HG03108 (cell line): ENCODE measurements at regions not wholly inside any gene's neighbourhood (a gene's known extent, or its start where the extent isn't known, plus 50 kb on each side); places are given as distances from the start of the nearest gene placed in this dataset.

Source experiments
- ATAC-seq: cut with Tn5 transposase; IDR thresholded peaks from one replicate; pipeline ENCODE4 v1.9.1; 2021; ENCODE audit warnings: moderate library complexity; ENCODE audit not compliant: unreplicated experiment

- no peak for ATAC-seq
Observed at GRCh38 chr13:40483601-40484000, 182.8 kb downstream of the FOXO1 start.

DNA sequence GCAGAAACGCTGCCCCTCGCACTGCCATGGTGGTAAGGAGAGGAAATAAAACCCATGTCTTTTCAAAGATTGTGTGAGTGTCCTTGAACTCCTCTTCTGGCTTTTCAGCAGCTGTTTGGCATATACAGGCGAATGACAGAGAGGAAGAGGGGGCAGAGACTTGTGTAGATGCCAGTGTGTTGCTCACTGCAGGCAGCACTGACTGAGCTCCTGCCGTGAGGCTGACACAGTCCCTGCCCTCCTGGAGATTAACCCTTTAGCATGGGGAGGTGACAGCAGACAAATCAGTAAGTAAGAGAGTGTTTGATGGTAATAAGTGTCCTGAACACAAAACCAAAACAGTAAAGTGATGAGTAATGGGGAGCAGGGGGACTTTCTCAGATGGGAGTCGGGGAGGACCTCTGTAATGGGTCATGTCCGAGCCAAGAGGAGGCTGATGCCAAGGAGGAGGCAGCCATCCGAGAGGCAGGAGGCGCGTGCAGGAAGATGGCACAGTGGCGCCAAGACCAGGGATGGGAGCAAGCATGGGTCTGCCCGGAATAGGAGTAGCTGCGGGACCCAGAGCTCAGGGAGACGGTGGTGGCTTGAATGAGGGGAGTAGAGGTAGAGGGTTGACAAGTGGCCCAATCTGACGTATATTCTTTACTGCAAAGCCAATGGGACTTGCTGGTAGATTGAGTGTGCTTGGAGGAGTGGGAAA lies 182.2 kb downstream of the FOXO1 start:
- no peak for ATAC-seq

- no peak for ATAC-seq
Observed at GRCh38 chr13:40484974-40485373, 181.5 kb downstream of the FOXO1 start.

DNA sequence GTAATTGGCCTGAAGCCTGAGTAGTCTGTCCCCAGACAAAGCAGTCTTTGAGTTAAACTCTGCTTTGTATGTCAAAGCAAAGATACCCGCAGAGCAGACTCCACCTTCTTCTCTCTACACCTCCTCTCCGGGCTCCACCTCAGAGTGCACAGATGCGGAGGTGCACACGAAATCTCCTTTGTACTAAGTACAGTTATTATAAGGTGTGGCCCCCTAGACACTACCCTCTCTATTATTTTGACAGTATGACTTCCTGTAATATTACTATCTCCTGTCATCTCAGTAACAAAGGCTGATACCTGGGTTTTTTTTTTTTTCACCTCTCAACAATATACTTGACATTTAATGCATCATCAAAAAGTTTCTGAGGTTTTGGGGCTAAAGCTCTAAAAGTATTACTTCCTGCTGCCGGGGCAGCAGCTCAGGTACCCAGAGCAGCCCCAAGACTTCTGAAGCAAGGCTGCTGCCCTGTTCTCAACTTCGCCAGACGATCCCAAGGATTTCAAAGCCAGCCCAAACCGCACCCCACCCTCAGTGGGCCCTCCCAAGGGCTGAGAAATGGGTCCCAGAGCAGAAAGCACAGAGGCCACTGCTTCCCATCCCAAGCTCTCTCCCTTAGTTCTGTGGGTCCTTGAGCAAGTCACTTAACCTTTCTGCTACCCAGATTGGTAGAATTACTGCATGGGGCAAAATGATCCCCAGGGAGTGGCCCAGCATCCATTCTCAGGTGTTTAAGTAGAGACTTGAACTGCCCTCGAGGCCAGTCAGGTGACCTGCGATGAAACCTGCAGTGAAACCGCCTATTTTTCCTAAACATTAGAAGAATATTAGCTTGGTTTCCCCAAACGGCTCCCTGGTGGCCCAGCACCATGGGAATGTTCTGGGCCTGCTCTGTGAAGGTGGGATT lies 180.6 kb downstream of the FOXO1 start:
- peak; percentile 69 for ATAC-seq

DNA sequence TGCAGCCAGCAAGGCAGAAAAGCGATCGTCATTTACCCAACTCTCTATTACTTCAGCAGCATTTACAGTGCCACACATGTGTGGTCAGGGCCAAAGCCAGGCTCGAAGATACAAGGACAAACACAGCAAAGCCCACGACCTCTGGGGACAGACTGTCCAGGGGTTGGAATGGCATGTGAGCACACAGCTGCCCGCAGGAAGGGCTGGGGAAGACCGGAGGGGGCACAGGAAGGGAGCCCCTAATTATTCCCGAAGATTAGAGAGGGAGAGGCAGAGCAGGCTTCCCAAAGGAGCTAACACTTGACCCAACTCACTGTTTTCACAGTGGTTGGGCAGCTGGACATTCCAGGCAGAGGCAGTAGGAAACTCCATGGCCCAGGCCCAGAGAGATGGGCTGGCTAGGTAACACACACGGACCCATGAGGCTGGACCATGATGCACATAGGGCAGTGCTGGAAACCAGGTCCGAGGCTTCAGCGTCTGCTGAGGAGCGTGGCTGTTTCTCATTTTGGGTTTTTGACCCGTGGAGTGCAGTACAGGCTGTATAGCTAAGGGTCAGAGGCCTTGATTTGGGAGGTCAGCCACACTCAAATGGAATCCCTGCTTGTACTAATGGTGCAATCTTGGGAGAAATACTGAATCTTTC lies 179.8 kb downstream of the FOXO1 start:
- no peak for ATAC-seq

GRCh38 chr13:40488869-40489391 lies 177.5 kb downstream of the FOXO1 start:
- ATAC-seq: no peak

DNA sequence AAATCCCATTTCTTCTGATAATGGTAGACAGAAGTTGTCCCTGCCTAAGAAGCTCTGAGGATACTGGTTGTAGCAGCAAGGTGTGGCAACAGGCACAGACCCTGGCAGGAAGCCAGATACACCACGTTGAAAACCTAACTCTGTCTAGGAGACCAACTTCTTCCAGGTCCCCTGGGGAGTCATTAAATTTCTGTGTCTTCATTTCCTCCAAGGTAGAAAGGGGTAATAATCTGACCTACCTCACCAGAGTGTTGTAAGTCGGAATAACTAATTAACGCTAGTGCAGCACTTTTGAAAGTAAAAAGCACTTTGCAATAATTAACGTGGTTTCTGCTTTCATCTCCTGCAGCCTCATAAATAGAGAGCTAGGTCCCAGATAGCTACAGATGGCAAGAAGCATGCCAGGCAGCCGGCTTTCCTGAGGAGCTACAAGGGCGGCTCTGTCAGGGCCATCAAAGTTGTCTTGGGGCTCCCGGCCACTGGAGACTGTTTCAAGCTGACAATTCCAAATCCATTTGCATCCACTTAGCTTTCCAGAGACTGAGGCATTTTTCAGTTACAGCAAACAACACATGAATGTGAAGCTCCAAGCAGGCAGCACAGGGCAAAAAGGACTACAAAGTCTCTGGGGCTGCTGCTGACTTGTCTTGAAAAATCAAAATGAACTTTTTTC lies 176.2 kb downstream of the FOXO1 start:
- ATAC-seq: no peak

DNA sequence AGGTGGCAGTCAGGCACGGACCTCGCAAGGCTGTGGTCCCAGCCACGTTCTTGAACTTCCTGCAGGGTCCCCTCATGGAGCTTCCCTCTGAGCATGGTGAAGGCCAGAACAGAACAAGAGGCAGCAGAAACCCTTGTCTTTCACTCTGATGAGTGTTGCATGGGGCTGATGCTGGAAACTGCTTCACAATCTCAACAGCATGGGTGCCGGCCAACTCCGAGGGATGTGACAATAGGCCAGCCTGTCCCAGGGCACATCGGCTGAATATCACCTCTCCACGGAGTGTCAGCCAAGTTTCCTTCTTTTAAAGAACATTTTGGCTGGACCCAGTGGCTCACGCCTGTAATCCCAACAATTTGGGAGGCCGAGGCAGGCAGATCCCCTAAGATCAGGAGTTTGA lies 173.9 kb downstream of the FOXO1 start:
- no peak for ATAC-seq

DNA sequence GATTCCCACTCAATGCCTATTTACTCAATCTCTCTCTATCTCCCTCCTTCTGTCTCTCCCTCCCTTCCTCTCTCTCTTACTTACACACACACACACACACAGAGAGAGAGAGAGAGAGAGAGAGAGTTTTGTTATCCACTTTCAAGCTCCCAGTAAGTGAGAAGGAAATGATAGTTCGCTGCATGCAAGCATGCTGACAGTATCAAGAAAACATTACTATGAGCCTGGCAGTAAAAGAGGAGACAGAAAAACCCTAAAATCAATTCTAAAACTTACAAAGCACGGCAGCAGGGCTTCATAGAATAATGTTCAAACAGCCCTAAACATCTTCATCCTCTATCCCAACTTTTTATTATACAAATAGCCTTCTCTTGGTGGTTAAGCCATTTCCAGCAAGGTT lies 171.9 kb downstream of the FOXO1 start:
- no peak for ATAC-seq

DNA sequence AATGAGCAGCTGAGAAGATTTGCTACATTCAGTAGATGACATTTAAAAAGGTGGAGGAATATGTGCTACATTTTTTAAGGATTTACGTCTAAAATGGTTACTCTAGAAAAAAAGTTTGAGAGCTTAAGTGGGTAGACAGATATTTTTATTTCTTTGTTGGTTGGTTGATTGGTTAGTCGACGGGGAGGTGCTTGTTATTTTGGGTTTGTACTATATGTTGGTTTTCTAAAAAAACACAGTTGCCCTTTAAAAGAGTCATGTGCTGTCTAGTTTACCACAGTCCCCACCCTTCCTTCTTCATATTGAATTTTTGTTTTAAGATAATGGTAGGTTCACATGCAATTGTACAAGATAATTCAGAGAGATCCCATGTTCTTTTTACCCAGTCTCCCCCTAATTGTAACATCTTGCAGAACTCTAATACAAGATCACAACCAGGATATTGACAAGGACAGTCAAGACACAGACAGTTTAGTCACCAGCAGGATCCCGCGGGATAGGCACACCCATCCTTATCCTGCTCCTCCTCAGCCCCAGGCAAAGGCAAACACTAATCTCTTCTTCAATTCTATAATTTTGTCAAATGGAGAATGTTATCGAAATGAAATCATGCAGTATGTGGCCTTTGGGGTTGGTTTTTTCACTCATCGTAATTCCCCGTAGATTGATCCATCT lies 171.4 kb downstream of the FOXO1 start:
- no peak for ATAC-seq

DNA sequence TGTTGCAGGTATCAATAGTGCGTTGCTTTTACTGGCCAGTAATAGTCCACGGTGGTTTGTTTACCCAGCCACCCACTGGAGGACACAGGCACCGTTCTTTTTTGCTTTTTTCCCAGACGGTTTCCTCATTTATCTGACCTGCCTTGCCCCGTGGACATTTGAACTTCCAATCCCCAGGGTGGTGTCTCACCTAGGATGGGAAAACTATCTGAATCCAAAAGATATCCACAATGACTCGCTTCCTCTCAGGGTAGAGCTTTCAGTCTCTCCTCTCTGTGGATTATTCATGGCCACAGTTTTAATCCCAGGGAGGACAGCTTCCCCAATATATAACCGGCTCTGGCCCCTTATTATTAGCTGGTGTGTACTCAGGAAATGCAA lies 170.8 kb downstream of the FOXO1 start:
- no peak for ATAC-seq

DNA sequence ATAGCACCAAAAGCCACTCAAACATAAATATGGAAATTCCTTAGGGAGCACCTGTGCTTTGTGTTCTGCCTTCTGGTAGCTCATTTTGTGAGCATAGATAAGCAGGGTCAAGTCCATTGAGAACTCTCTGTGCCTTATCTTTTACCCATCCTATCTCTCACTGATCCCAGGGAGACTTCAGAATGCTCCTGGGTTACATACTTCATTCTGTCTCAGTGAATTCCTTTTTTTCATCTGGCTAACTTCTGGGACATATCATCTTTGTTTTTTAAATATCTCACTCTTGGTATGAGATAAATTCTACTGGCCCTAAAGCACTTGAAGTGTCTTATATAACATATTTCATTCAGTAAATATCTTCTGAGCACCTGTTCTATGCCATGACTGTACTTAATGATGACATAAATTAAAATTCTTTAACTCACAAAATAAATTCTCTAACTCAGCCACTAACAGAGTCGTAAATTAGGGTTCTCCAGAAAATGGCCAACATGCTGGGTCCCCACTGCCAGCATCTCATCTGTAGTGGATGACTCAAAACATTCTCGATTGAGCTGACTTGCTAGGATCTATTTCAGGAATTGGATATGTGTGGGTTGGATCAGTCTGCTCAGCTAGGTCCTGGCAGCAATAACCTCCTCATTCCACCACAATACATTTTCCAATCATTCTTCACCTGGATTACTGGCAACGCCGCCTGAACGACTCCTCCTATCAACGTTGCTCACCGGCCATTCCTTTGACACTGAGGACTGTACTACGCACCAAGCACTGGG lies 170.2 kb downstream of the FOXO1 start:
- no peak for ATAC-seq

DNA sequence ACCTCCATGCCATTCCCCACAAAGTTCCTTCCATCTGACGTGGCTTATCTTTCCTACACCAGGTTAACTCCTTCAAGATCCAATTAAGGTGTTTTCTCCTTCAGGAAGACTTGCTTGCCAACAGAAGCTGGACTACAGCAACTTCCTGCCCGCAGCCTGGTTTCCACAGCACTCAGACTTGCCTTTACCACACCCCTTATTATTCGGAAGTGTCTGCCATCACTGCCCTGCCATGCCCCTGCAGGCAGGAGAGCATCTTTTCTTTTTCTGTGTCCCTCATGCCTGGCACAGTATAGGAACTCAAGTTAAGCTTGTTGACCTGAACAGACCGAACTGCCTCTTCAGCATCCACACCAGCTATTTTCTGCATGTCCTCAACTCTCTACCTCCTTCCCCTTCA lies 168.0 kb downstream of the FOXO1 start:
- ATAC-seq: no peak

DNA sequence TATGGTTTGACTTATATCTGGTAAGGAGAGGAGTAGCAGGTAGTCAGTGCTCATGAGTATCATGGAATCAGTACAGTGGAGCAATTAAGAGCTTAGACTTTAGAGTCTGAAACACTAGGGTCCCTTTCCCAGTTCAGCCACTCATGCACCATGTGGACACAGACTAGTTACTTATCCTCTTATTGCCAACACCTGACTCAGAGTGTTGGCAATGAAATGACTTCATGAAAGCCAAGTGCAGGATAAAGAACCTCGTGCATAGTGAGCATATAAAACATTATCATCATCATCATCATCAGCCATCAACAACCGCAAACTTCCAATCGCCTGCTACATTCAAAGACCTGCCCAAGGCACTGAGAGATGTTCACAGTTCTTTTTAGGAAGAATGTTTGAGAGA lies 164.2 kb downstream of the FOXO1 start:
- no peak for ATAC-seq

DNA sequence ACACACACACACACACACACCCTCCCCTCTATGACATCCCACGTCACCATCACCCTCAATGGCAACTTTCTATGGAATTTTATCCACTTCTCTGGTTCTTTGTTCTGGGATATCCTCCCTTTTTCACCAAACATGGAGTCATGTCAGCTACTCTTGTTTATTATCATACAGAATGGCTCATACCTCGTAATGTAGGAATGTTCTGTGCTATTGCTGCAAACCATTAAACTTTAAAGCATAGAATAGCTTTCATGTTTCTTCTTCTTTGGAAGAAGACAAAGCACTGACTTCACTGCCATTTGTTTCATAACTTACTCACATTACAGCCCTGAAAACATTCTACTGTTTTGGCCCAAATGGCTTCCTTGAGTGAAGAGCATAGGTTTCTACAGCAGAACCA lies 163.4 kb downstream of the FOXO1 start:
- no peak for ATAC-seq

GRCh38 chr13:40503966-40504591 lies 162.4 kb downstream of the FOXO1 start:
- no peak for ATAC-seq

DNA sequence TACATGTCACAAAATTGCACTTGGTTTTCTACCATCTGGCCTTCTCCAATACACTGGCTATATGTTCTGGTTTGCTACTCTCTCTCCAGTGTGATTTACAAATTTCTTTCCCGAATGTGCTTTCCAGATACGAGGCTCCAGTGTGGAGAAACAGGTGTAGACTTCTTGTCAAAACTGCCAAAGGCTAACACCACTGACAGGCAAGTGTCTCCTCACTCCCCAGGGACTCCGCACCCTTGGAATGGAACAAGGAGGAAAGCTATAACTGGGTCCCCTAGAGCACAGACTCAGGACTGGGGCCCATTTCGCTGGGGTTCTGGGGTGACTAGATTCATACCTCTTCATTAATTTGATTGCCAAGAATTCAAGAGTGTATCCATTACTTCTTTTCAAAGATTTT lies 161.8 kb downstream of the FOXO1 start:
- ATAC-seq: no peak

GRCh38 chr13:40505196-40505595 lies 161.2 kb downstream of the FOXO1 start:
- ATAC-seq: no peak
